B cell (primary cell): ENCODE measurements at regions not wholly inside any gene's neighbourhood (a gene's known extent, or its start where the extent isn't known, plus 50 kb on each side); places are given as distances from the start of the nearest gene placed in this dataset.

Experiments used
- ATAC-seq: fragments of 200-7000 bp; cut with Tn5 transposase; one replicate; pipeline ENCODE4 v1.10.0; 2021; ENCODE audit warnings: low read depth, mild to moderate bottlenecking, moderate number of reproducible peaks, moderate library complexity
- CTCF ChIA-PET: fragments of 350-600 bp; sonication (Branson Sonifier 250); formaldehyde crosslinking; loops from one replicate; lab custom pipeline; 2021; ENCODE audit warnings: antibody characterized with exemption, inconsistent platforms; lab: Charles Lee
- POLR2A ChIA-PET: fragments of 350-600 bp; sonication (Branson Sonifier 250); formaldehyde crosslinking; loops from one replicate; lab custom pipeline; 2021; ENCODE audit warnings: antibody characterized with exemption; lab: Charles Lee
- DNase-seq: peaks from one replicate; pipeline ENCODE4 v3.0.0; 2013
- H2AFZ ChIP-seq: 2 replicates; pipeline ENCODE4 v1.6.1; 2012; ENCODE audit warnings: mild to moderate bottlenecking, low read depth, low read length; ENCODE audit not compliant: insufficient read depth, poor library complexity, severe bottlenecking
- H3K27ac ChIP-seq, 2 donors: 1 replicate in 1 of 2; 2 replicates in 1 of 2; pipeline ENCODE4 v1.5.1; 2012 to 2013; ENCODE audit warnings: low read length in 2 of 2, mild to moderate bottlenecking in 2 of 2, moderate library complexity in 1 of 2
- H3K27me3 ChIP-seq, 4 experiments: fragments of 200-600 bp in 1 of 4; sonication (generic) in 1 of 4; replicated peaks in 1 of 4; 1 replicate in 2 of 4; 2 replicates in 2 of 4; pipeline versions ENCODE4 v1.6.1 to v1.7.0; 2013 to 2016; ENCODE audit warnings: low read length in 3 of 4, mild to moderate bottlenecking in 2 of 4, mixed read lengths in 1 of 4, moderate library complexity in 1 of 4; ENCODE audit not compliant: insufficient read depth in 4 of 4, control insufficient read depth in 3 of 4; ENCODE audit errors: control extremely low read depth in 1 of 4
- H3K36me3 ChIP-seq, 2 experiments: replicated peaks in 1 of 2; 1 replicate in 1 of 2; 2 replicates in 1 of 2; pipeline versions ENCODE4 v1.6.1 to v1.7.1; 2013; ENCODE audit warnings: low read length in 1 of 2; ENCODE audit not compliant: insufficient read depth in 2 of 2, control insufficient read depth in 1 of 2; ENCODE audit errors: control extremely low read depth in 1 of 2, extremely low read depth in 1 of 2
- H3K4me1 ChIP-seq, 2 donors: fragments of 200-600 bp in 1 of 2; sonication (generic) in 1 of 2; 1 replicate in 1 of 2; 2 replicates in 1 of 2; pipeline versions ENCODE4 v1.5.1 to v1.6.1; 2013 to 2017; ENCODE audit warnings: low read length in 2 of 2; ENCODE audit not compliant: control insufficient read depth in 2 of 2, insufficient read depth in 2 of 2
- H3K4me2 ChIP-seq: replicated peaks from 2 replicates; pipeline ENCODE3; 2012; ENCODE audit warnings: mild to moderate bottlenecking, low read depth, low read length; ENCODE audit not compliant: poor library complexity, severe bottlenecking
- H3K4me3 ChIP-seq, 5 experiments: fragments of 200-600 bp in 1 of 5; sonication (generic) in 1 of 5; 1 replicate in 3 of 5; 2 replicates in 2 of 5; pipeline versions ENCODE4 v1.5.1 to v1.7.0; 2011 to 2016; ENCODE audit warnings: low read length in 4 of 5, mild to moderate bottlenecking in 4 of 5, low read depth in 2 of 5, control low read depth in 1 of 5, moderate library complexity in 1 of 5; ENCODE audit not compliant: insufficient read depth in 1 of 5; ENCODE audit errors: control extremely low read depth in 1 of 5, extremely low read depth in 1 of 5
- H3K79me2 ChIP-seq: fragments of 200-600 bp; sonication (generic); one replicate; pipeline ENCODE4 v1.6.0; 2016; ENCODE audit warnings: low read length; ENCODE audit not compliant: control insufficient read depth, insufficient read depth
- H3K9ac ChIP-seq: fragments of 200-600 bp; sonication (generic); 2 replicates; pipeline ENCODE4 v1.6.1; 2017; ENCODE audit warnings: mild to moderate bottlenecking, low read length, moderate library complexity
- H3K9me3 ChIP-seq, 3 donors: one replicate each; pipeline versions ENCODE4 v1.6.1 to v1.7.1; 2013; ENCODE audit warnings: low read length in 2 of 3; ENCODE audit not compliant: control insufficient read depth in 2 of 3, insufficient read depth in 1 of 3; ENCODE audit errors: control extremely low read depth in 1 of 3
- H4K20me1 ChIP-seq: 2 replicates; pipeline ENCODE4 v1.6.0; 2012; ENCODE audit warnings: mild to moderate bottlenecking, low read length; ENCODE audit not compliant: insufficient read depth, control insufficient read depth, poor library complexity, severe bottlenecking
- H3K27ac Mint-ChIP-seq: one replicate; pipeline ENCODE4 v1.8.0; 2021; ENCODE audit warnings: mixed read lengths
- H3K27me3 Mint-ChIP-seq: one replicate; pipeline ENCODE4 v1.8.0; 2021; ENCODE audit warnings: mixed read lengths
- H3K4me1 Mint-ChIP-seq: one replicate; pipeline ENCODE4 v1.8.0; 2021; ENCODE audit warnings: mixed read lengths
- H3K4me3 Mint-ChIP-seq: one replicate; pipeline ENCODE4 v1.8.0; 2021; ENCODE audit warnings: mixed read lengths
- H3K9me3 Mint-ChIP-seq: one replicate; pipeline ENCODE4 v1.8.0; 2022; ENCODE audit warnings: mixed read lengths; ENCODE audit not compliant: insufficient read depth
- EZH2 ChIP-seq: IDR thresholded peaks from 2 replicates; pipeline ENCODE4 v1.6.1; 2012; ENCODE audit warnings: borderline replicate concordance, low read depth, mild to moderate bottlenecking, moderate library complexity, low read length; ENCODE audit not compliant: insufficient read depth, poor library complexity, severe bottlenecking
- WGBS: methylation state at CpG from one replicate; pipeline ENCODE4 v1.1.5; 2013; ENCODE audit warnings: missing lambda C conversion rate; ENCODE audit not compliant: insufficient coverage; 5-methylcytosine and 5-hydroxymethylcytosine counted together
- intact Hi-C: fragments of 100-400 bp; cut with micrococcal nuclease; formaldehyde crosslinking; loops from one replicate; pipeline ENCODE4 v1.10.0; 2022
- TF ChIP-seq, protein P1 (sequence below): fragments of 200-600 bp; IDR thresholded peaks from one replicate; pipeline ENCODE4 v1.8.0; 2022; ENCODE audit warnings: antibody characterized with exemption, mild to moderate bottlenecking

DNA sequence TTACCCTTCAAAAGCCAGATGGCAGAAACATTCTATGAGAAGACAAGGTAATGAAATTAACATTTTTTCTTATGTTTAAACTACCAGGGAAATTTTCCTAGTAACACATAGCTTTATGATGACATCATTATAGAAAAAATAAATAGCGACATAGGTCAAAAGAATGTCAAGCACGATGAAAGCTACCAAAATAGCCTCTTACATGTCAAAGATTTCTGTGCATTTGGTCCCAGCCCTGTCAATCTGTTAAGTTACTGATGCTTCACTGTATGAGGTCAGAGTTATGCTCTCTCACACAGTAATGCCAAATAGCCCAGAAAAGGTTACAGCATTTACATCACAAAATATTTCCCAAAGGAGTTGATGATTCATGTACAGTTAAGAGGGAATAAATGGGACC lies 199.8 kb upstream of the DEFB112 start:
- TF ChIP-seq EZH2: no peak
- TF ChIP-seq, protein P1, sequence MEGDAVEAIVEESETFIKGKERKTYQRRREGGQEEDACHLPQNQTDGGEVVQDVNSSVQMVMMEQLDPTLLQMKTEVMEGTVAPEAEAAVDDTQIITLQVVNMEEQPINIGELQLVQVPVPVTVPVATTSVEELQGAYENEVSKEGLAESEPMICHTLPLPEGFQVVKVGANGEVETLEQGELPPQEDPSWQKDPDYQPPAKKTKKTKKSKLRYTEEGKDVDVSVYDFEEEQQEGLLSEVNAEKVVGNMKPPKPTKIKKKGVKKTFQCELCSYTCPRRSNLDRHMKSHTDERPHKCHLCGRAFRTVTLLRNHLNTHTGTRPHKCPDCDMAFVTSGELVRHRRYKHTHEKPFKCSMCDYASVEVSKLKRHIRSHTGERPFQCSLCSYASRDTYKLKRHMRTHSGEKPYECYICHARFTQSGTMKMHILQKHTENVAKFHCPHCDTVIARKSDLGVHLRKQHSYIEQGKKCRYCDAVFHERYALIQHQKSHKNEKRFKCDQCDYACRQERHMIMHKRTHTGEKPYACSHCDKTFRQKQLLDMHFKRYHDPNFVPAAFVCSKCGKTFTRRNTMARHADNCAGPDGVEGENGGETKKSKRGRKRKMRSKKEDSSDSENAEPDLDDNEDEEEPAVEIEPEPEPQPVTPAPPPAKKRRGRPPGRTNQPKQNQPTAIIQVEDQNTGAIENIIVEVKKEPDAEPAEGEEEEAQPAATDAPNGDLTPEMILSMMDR: no peak
- DNase-seq (no peak), ATAC-seq (no peak)
- H3K27ac ChIP-seq: no peak overlapping the region
- no peak overlapping the region for H3K4me3 ChIP-seq
- CTCF ChIA-PET: no interaction called here
- WGBS: no CpG with 5 or more reads among the region's 2 CpGs
- no peak overlapping the region for H3K4me2 ChIP-seq
- POLR2A ChIA-PET: no interaction called here
- no peaks in the 10 kb centered on the region for H4K20me1 ChIP-seq
- H3K9ac ChIP-seq: no peak overlapping the region
- intact Hi-C loops: no loop called here
- Mint-ChIP-seq H3K27me3 (no peaks in the 10 kb centered on the region), H3K27ac (no peak overlapping the region), H3K9me3 (peaks cover 7% of the 10 kb centered on the region), H3K4me1 (no peaks in the 10 kb centered on the region), H3K4me3 (no peak overlapping the region)
- no peaks in the 10 kb centered on the region for H3K4me1 ChIP-seq
- H3K9me3 ChIP-seq: no peaks in the 10 kb centered on the region
- H2AFZ ChIP-seq: no peak overlapping the region
- H3K36me3 ChIP-seq: no peaks in the 10 kb centered on the region
- no peaks in the 10 kb centered on the region for H3K27me3 ChIP-seq
- H3K79me2 ChIP-seq: no peaks in the 10 kb centered on the region

GRCh38 chr6:50257322-50257721 lies 207.6 kb upstream of the DEFB112 start:
- ChIA-PET CTCF (no interaction called here), POLR2A (no interaction called here)
- intact Hi-C loops: no loop called here
- Histone ChIP-seq H4K20me1 (no peaks in the 10 kb centered on the region), H3K27me3 (no peaks in the 10 kb centered on the region), H3K4me1 (no peaks in the 10 kb centered on the region), H3K79me2 (no peaks in the 10 kb centered on the region), H3K4me2 (no peak overlapping the region), H2AFZ (no peak overlapping the region), H3K36me3 (no peaks in the 10 kb centered on the region), H3K4me3 (no peak overlapping the region), H3K9ac (no peak overlapping the region), H3K9me3 (peaks cover 0 to 19% (median 0%) of the 10 kb centered on the region in 3 donors), H3K27ac (no peak overlapping the region)
- H3K27ac Mint-ChIP-seq: no peak overlapping the region
- WGBS: no CpG with 5 or more reads among the region's 1 CpG
- H3K9me3 Mint-ChIP-seq: peaks cover 13% of the 10 kb centered on the region
- ATAC-seq: no peak
- no peak for DNase-seq
- H3K4me3 Mint-ChIP-seq: no peak overlapping the region
- H3K4me1 Mint-ChIP-seq: no peaks in the 10 kb centered on the region
- no peak for TF ChIP-seq EZH2
- TF ChIP-seq, protein P1: no peak
- no peaks in the 10 kb centered on the region for H3K27me3 Mint-ChIP-seq
